K562 (cell line): ENCODE measurements at regions not wholly inside any gene's neighbourhood (a gene's known extent, or its start where the extent isn't known, plus 50 kb on each side); places are given as distances from the start of the nearest gene placed in this dataset.

Experiments
- ATAC-seq: fragments of 200-7000 bp; cut with Tn5 transposase; 3 replicates; pipeline ENCODE4 v1.9.1; 2020; ENCODE audit warnings: moderate library complexity
- BruUV-seq: library from RNA; stranded (reverse); fragments of 400-500 nt; replicated peaks from 2 replicates; lab custom pipeline; 2021; lab: Mats Ljungman, UMichigan
- CTCF ChIA-PET: fragments of 300-600 bp; formaldehyde crosslinking; extraction: SDS; loops from one replicate; lab custom pipeline; 2021; ENCODE audit warnings: low intra/inter-chr PET ratio; lab: Yijun Ruan, JAX
- POLR2A ChIA-PET: fragments of 300-600, 350-650 bp; sonication (Branson Sonifier 250); formaldehyde crosslinking; extraction: SDS; loops from one replicate; lab custom pipeline; 2021; ENCODE audit warnings: antibody characterized with exemption, inconsistent platforms; lab: Yijun Ruan, JAX
- DNase-seq, 4 experiments: peaks; one replicate each; pipeline versions ENCODE4 v3.0.0 to v3.0.0-alpha.2; 2011 to 2018; ENCODE audit warnings: low spot score in 3 of 4, mixed read lengths in 3 of 4; ENCODE audit errors: extremely low read depth in 1 of 4
- FAIRE-seq: peaks from 2 replicates; lab custom pipeline; 2011; peaks lifted over from hg19 to GRCh38; lab: Jason Lieb, UNC
- H2AFZ ChIP-seq: 2 replicates; pipeline ENCODE4 v1.6.0; 2011; ENCODE audit warnings: low read depth, low read length, control low read depth, inconsistent platforms
- H3K27ac ChIP-seq: fragments of 200-600 bp; 3 replicates; pipeline ENCODE4 v1.8.0; 2011; ENCODE audit warnings: low read depth, mild to moderate bottlenecking, control low read depth, inconsistent platforms, low read length, moderate library complexity, mixed read lengths; ENCODE audit errors: extremely low read depth
- H3K27me3 ChIP-seq, 2 experiments: fragments of 300-600 bp in 1 of 2; 2 replicates in 1 of 2; 3 replicates in 1 of 2; pipeline versions ENCODE4 v1.6.0 to v1.8.0; 2011; ENCODE audit warnings: inconsistent platforms in 2 of 2, low read length in 2 of 2, mild to moderate bottlenecking in 1 of 2, mixed read lengths in 1 of 2, moderate library complexity in 1 of 2; ENCODE audit not compliant: control insufficient read depth in 2 of 2, insufficient read depth in 2 of 2
- H3K36me3 ChIP-seq: fragments of 300-600 bp; 3 replicates; pipeline ENCODE4 v1.8.0; 2011; ENCODE audit warnings: mild to moderate bottlenecking, low read length, inconsistent platforms; ENCODE audit not compliant: control insufficient read depth, insufficient read depth
- H3K4me1 ChIP-seq, 2 experiments: fragments of 200-600 bp in 1 of 2; replicated peaks in 1 of 2; 2 replicates in 1 of 2; 3 replicates in 1 of 2; pipeline versions ENCODE4 v1.5.1 to v1.8.0; 2011; ENCODE audit warnings: inconsistent platforms in 2 of 2, low read length in 2 of 2, mild to moderate bottlenecking in 1 of 2, mixed read lengths in 1 of 2, moderate library complexity in 1 of 2; ENCODE audit not compliant: control insufficient read depth in 2 of 2, insufficient read depth in 2 of 2
- H3K4me2 ChIP-seq: 2 replicates; pipeline ENCODE4 v1.6.1; 2011; ENCODE audit warnings: low read length, control low read depth, inconsistent platforms, mixed read lengths; ENCODE audit not compliant: insufficient read depth
- H3K4me3 ChIP-seq: fragments of 200-600 bp; sonication (generic), shearing (Covaris generic); 2 replicates; pipeline ENCODE4 v1.5.1; 2016; ENCODE audit warnings: control low read depth, inconsistent platforms
- H3K79me2 ChIP-seq: fragments of 200-600 bp; 3 replicates; pipeline ENCODE4 v1.8.0; 2011; ENCODE audit warnings: low read length, inconsistent platforms; ENCODE audit not compliant: control insufficient read depth, insufficient read depth
- H3K9ac ChIP-seq, 2 experiments: 2 replicates each; pipeline versions ENCODE4 v1.6.0 to v1.6.1; 2011; ENCODE audit warnings: low read depth in 2 of 2, low read length in 2 of 2, control low read depth in 1 of 2, inconsistent platforms in 1 of 2, mild to moderate bottlenecking in 1 of 2, mixed read lengths in 1 of 2; ENCODE audit not compliant: insufficient read depth in 1 of 2
- H3K9me1 ChIP-seq: one replicate; pipeline ENCODE4 v1.6.0; 2011; ENCODE audit warnings: inconsistent platforms, mild to moderate bottlenecking, low read length, moderate library complexity; ENCODE audit not compliant: control insufficient read depth, insufficient read depth
- H3K9me3 ChIP-seq: replicated peaks from 2 replicates; pipeline ENCODE4 v1.5.1; 2011; ENCODE audit warnings: low read depth, low read length, inconsistent platforms; ENCODE audit not compliant: control insufficient read depth, insufficient read depth
- H4K20me1 ChIP-seq: replicated peaks from 2 replicates; pipeline ENCODE4 v1.6.1; 2011; ENCODE audit warnings: low read length, inconsistent platforms, mixed read lengths; ENCODE audit not compliant: control insufficient read depth, insufficient read depth
- HLTF ChIP-seq: fragments of 450-650 bp; IDR thresholded peaks from 2 replicates; pipeline ENCODE4 v1.6.1; 2016
- HNRNPK ChIP-seq: fragments of 200-400 bp; formaldehyde crosslinking; IDR thresholded peaks from one replicate; pipeline ENCODE4 v1.6.1; 2018; ENCODE audit warnings: mild to moderate bottlenecking, low read depth, low read length; ENCODE audit not compliant: poor library complexity, severe bottlenecking
- ILF3 ChIP-seq: fragments of 450-650 bp; IDR thresholded peaks from 2 replicates; pipeline ENCODE4 v1.6.1; 2018; ENCODE audit warnings: antibody characterized with exemption, mild to moderate bottlenecking, moderate library complexity, borderline replicate concordance
- NFYB ChIP-seq: IDR thresholded peaks from 2 replicates; pipeline ENCODE4 v1.6.1; 2011; ENCODE audit warnings: mild to moderate bottlenecking, moderate library complexity; ENCODE audit not compliant: insufficient read length; ENCODE audit errors: extremely low read depth
- PHF21A ChIP-seq: fragments of 450-650 bp; IDR thresholded peaks from 2 replicates; pipeline ENCODE4 v1.6.1; 2017; ENCODE audit warnings: low read depth, borderline replicate concordance
- RBM25 ChIP-seq: fragments of 200-400 bp; formaldehyde crosslinking; IDR thresholded peaks from 2 replicates; pipeline ENCODE4 v1.6.1; 2018; ENCODE audit warnings: low read length, low read depth, moderate library complexity; ENCODE audit not compliant: severe bottlenecking
- SIX5 ChIP-seq, 2 experiments: IDR thresholded peaks; 2 replicates each; pipeline ENCODE4 v1.6.1; 2011; ENCODE audit warnings: low read length in 2 of 2, borderline replicate concordance in 1 of 2, low read depth in 1 of 2, mild to moderate bottlenecking in 1 of 2, moderate library complexity in 1 of 2; ENCODE audit not compliant: insufficient read depth in 1 of 2
- THRAP3 ChIP-seq: fragments of 450-650 bp; IDR thresholded peaks from 2 replicates; pipeline ENCODE4 v1.6.1; 2016; ENCODE audit warnings: mild to moderate bottlenecking, inconsistent platforms, borderline replicate concordance
- XRCC4 ChIP-seq: IDR thresholded peaks from one replicate; pipeline ENCODE4 v1.6.1; 2011; ENCODE audit not compliant: insufficient read depth, insufficient read length; ENCODE audit errors: extremely low read depth
- ZNF79 ChIP-seq: fragments of 250-450 bp; sonication (Bioruptor Pico); IDR thresholded peaks from 2 replicates; pipeline ENCODE4 v1.4.0; 2020; ENCODE audit warnings: low read depth, mild to moderate bottlenecking, moderate library complexity
- WGBS: fragments of 100-300 bp; shearing (Covaris generic); methylation state at CpG from one replicate; pipeline ENCODE4 v1.1.6; 2016; ENCODE audit warnings: low coverage, mixed read lengths; ENCODE audit not compliant: insufficient coverage; ENCODE audit errors: missing lambda C conversion rate; 5-methylcytosine and 5-hydroxymethylcytosine counted together
- in situ Hi-C: fragments of 300-500 bp; cut with MboI; formaldehyde crosslinking; loops from 4 replicates; pipeline ENCODE4 v1.15.0; 2018; ENCODE audit warnings: inconsistent platforms, mixed read lengths
- intact Hi-C: fragments of 100-400 bp; cut with micrococcal nuclease; formaldehyde crosslinking; loops from 2 replicates; pipeline ENCODE4 v1.14.2; 2022
- TF ChIP-seq, protein P1 (sequence below): fragments of 250-450 bp; sonication (Bioruptor Pico); IDR thresholded peaks from 2 replicates; pipeline ENCODE4 v1.8.0; 2022; ENCODE audit warnings: inconsistent platforms
- TF ChIP-seq, protein P2 (sequence below): sonication (generic); formaldehyde crosslinking; IDR thresholded peaks from 2 replicates; pipeline ENCODE4 v1.8.1; 2022; ENCODE audit warnings: missing genetic modification reagents
- TF ChIP-seq, protein P3 (sequence below), 2 experiments: fragments of 450-650 bp; IDR thresholded peaks; 2 replicates each; pipeline ENCODE4 v1.6.1; 2018; ENCODE audit warnings: mild to moderate bottlenecking in 2 of 2, low read depth in 1 of 2; ENCODE audit not compliant: partially characterized antibody in 2 of 2
- TF ChIP-seq, protein P4 (sequence below): fragments of 450-650 bp; formaldehyde crosslinking; IDR thresholded peaks from 2 replicates; pipeline ENCODE4 v1.4.0; 2020; ENCODE audit warnings: mild to moderate bottlenecking, moderate library complexity

DNA sequence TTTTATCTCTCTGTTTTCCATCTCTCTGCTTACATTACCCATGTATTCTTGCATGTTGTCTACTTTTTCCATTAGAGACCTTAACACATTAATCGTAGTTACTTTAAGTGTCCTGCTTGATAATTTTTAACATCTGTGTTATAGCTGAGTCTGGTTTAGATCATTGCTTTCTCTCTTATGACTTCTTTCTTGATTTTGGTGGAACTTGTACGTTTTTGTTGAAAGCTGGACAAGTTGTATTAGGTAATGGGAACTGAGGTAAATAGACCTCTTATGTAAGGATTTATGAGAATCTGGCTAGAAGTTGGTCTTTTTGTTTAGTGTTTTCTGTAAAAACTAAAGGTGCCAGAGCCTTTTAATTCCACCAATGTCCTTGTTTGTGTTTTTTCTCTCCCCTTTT lies 100.8 kb upstream of the LYZL2 start:
- CTCF ChIA-PET = no interaction called here
- DNase-seq = no peak

More for the DNA sequence above, 100.8 kb upstream of the LYZL2 start:
- POLR2A ChIA-PET = no interaction called here
- ATAC-seq (no peak), FAIRE-seq (peak; percentile 19)
- H3K79me2 ChIP-seq = no peaks in the 10 kb centered on the region
- H3K4me1 ChIP-seq = no peaks in the 10 kb centered on the region
- BruUV-seq = no TSS peak
- H3K9ac ChIP-seq = no peak overlapping the region
- H4K20me1 ChIP-seq = no peaks in the 10 kb centered on the region
- no peaks in the 10 kb centered on the region for H3K36me3 ChIP-seq
- H3K9me1 ChIP-seq = no peaks in the 10 kb centered on the region
- H3K4me2 ChIP-seq = no peak overlapping the region
- in situ Hi-C loops = loop anchor here (25.0 kb wide), 1 partner anchor 1057 kb away; no protein-coding TSS in a partner anchor
- H3K4me3 ChIP-seq = no peak overlapping the region
- TF ChIP-seq, protein P1, sequence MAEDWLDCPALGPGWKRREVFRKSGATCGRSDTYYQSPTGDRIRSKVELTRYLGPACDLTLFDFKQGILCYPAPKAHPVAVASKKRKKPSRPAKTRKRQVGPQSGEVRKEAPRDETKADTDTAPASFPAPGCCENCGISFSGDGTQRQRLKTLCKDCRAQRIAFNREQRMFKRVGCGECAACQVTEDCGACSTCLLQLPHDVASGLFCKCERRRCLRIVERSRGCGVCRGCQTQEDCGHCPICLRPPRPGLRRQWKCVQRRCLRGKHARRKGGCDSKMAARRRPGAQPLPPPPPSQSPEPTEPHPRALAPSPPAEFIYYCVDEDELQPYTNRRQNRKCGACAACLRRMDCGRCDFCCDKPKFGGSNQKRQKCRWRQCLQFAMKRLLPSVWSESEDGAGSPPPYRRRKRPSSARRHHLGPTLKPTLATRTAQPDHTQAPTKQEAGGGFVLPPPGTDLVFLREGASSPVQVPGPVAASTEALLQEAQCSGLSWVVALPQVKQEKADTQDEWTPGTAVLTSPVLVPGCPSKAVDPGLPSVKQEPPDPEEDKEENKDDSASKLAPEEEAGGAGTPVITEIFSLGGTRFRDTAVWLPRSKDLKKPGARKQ (CRISPR knock-in tag) = no peak
- TF ChIP-seq XRCC4 (no peak), ZNF79 (CRISPR knock-in tag) (no peak), RBM25 (no peak), HLTF (no peak), SIX5 (IDR thresholded peaks at IDR 0.05; ENCODE audit: borderline replicate concordance in 1 of 2, insufficient read depth in 1 of 2, low read depth in 1 of 2, low read length in 2 of 2) (no peak), PHF21A (no peak), THRAP3 (no peak), NFYB (no peak), ILF3 (no peak), HNRNPK (no peak)
- TF ChIP-seq, protein P2, sequence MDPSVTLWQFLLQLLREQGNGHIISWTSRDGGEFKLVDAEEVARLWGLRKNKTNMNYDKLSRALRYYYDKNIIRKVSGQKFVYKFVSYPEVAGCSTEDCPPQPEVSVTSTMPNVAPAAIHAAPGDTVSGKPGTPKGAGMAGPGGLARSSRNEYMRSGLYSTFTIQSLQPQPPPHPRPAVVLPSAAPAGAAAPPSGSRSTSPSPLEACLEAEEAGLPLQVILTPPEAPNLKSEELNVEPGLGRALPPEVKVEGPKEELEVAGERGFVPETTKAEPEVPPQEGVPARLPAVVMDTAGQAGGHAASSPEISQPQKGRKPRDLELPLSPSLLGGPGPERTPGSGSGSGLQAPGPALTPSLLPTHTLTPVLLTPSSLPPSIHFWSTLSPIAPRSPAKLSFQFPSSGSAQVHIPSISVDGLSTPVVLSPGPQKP (CRISPR knock-in tag) = no peak
- TF ChIP-seq, protein P3, sequence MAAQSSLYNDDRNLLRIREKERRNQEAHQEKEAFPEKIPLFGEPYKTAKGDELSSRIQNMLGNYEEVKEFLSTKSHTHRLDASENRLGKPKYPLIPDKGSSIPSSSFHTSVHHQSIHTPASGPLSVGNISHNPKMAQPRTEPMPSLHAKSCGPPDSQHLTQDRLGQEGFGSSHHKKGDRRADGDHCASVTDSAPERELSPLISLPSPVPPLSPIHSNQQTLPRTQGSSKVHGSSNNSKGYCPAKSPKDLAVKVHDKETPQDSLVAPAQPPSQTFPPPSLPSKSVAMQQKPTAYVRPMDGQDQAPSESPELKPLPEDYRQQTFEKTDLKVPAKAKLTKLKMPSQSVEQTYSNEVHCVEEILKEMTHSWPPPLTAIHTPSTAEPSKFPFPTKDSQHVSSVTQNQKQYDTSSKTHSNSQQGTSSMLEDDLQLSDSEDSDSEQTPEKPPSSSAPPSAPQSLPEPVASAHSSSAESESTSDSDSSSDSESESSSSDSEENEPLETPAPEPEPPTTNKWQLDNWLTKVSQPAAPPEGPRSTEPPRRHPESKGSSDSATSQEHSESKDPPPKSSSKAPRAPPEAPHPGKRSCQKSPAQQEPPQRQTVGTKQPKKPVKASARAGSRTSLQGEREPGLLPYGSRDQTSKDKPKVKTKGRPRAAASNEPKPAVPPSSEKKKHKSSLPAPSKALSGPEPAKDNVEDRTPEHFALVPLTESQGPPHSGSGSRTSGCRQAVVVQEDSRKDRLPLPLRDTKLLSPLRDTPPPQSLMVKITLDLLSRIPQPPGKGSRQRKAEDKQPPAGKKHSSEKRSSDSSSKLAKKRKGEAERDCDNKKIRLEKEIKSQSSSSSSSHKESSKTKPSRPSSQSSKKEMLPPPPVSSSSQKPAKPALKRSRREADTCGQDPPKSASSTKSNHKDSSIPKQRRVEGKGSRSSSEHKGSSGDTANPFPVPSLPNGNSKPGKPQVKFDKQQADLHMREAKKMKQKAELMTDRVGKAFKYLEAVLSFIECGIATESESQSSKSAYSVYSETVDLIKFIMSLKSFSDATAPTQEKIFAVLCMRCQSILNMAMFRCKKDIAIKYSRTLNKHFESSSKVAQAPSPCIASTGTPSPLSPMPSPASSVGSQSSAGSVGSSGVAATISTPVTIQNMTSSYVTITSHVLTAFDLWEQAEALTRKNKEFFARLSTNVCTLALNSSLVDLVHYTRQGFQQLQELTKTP (IDR thresholded peaks at IDR 0.05; ENCODE audit: low read depth in 1 of 2, partially characterized antibody in 2 of 2) = no peak
- TF ChIP-seq, protein P4, sequence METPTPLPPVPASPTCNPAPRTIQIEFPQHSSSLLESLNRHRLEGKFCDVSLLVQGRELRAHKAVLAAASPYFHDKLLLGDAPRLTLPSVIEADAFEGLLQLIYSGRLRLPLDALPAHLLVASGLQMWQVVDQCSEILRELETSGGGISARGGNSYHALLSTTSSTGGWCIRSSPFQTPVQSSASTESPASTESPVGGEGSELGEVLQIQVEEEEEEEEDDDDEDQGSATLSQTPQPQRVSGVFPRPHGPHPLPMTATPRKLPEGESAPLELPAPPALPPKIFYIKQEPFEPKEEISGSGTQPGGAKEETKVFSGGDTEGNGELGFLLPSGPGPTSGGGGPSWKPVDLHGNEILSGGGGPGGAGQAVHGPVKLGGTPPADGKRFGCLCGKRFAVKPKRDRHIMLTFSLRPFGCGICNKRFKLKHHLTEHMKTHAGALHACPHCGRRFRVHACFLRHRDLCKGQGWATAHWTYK = no peak
- 0% methylated on average over 2 of the region's 2 CpGs for WGBS
- H3K9me3 ChIP-seq = no peaks in the 10 kb centered on the region
- H3K27me3 ChIP-seq = peaks cover 4 to 21% of the 10 kb centered on the region in 2 experiments; a peak in 4 of 5 replicates
- H2AFZ ChIP-seq = no peak overlapping the region
- H3K27ac ChIP-seq = no peak overlapping the region
- intact Hi-C loops = no loop called here
